ENCODE measurements at regions not wholly inside any gene's neighbourhood (a gene's known extent, or its start where the extent isn't known, plus 50 kb on each side); places are given as distances from the start of the nearest gene placed in this dataset.

DNA sequence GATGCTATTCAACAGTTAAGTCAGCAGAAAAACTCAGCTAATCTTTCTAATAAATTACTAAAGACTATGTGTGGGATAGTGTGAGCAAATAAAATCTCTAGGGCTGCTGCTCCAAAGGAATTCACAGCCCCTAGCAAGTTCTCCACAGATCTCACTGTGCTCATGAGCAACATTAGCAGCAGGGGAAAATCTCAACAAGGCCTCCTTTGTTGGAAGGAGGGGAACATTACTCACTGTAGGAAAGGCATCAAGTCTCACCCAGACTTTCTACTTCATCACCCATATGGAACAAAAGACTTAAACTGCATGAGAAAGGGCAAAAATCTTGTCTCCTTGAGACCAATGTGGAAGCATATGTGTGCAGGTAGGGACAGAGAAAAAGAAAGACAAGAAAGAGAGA, 726.4 kb upstream of the SLC35B3 start:
- Histone ChIP-seq H3K4me1 (ENCODE audit: control insufficient read depth in 5 of 5, insufficient read depth in 5 of 5, low read length in 5 of 5) (no peaks in the 10 kb centered on the region), H3K36me3 (ENCODE audit: control insufficient read depth in 4 of 4, insufficient read depth in 4 of 4, low read length in 4 of 4) (no peaks in the 10 kb centered on the region), H3K27me3 (ENCODE audit: control insufficient read depth in 3 of 3, insufficient read depth in 3 of 3, low read length in 2 of 3) (no peaks in the 10 kb centered on the region), H3K9me3 (ENCODE audit: control insufficient read depth in 4 of 4, insufficient read depth in 3 of 4, low read length in 3 of 4) (peaks cover 0 to 2% (median 0%) of the 10 kb centered on the region in 4 donors), H3K27ac (ENCODE audit: low read depth in 1 of 2, low read length in 1 of 2) (no peak overlapping the region), H3K4me3 (no peak overlapping the region), H3K9ac (ENCODE audit: insufficient read depth in 1 of 2, low read length in 2 of 2) (no peak overlapping the region)
- DNase-seq (no peak), ATAC-seq (ENCODE audit: insufficient read depth, low FRiP score) (no peak)
- TF ChIP-seq, protein P1, sequence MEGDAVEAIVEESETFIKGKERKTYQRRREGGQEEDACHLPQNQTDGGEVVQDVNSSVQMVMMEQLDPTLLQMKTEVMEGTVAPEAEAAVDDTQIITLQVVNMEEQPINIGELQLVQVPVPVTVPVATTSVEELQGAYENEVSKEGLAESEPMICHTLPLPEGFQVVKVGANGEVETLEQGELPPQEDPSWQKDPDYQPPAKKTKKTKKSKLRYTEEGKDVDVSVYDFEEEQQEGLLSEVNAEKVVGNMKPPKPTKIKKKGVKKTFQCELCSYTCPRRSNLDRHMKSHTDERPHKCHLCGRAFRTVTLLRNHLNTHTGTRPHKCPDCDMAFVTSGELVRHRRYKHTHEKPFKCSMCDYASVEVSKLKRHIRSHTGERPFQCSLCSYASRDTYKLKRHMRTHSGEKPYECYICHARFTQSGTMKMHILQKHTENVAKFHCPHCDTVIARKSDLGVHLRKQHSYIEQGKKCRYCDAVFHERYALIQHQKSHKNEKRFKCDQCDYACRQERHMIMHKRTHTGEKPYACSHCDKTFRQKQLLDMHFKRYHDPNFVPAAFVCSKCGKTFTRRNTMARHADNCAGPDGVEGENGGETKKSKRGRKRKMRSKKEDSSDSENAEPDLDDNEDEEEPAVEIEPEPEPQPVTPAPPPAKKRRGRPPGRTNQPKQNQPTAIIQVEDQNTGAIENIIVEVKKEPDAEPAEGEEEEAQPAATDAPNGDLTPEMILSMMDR (IDR thresholded peaks at IDR 0.05; ENCODE audit: control extremely low read depth, extremely low read depth) = no peak

DNA sequence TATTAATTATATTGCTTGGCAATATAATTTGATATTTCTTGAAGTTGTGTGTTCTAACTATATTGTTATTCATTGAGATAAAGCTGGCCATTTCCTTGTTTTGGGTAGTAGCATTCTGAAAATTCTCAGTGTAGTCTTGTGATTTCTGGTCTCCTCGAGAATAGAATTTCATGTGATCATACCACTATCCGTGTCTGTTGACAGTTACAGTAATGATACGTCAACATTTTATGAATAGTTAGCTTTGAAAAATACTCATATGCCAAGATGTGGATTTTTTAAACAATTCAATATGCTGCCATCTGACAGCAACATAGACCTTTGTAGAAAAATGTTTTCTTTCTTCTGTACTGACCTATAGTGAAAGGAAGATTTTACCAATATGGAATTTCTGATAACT, 723.7 kb upstream of the SLC35B3 start:
- no peak overlapping the region for H3K4me3 ChIP-seq
- no peak overlapping the region for H3K9ac ChIP-seq (ENCODE audit: insufficient read depth in 1 of 2, low read length in 2 of 2)
- no peaks in the 10 kb centered on the region for H3K36me3 ChIP-seq (ENCODE audit: control insufficient read depth in 4 of 4, insufficient read depth in 4 of 4, low read length in 4 of 4)
- no peak overlapping the region for H3K27ac ChIP-seq (ENCODE audit: low read depth in 1 of 2, low read length in 1 of 2)
- DNase-seq (no peak), ATAC-seq (ENCODE audit: insufficient read depth, low FRiP score) (no peak)
- H3K9me3 ChIP-seq (ENCODE audit: control insufficient read depth in 4 of 4, insufficient read depth in 3 of 4, low read length in 3 of 4) = peaks cover 0 to 2% (median 0%) of the 10 kb centered on the region in 4 donors
- H3K27me3 ChIP-seq (ENCODE audit: control insufficient read depth in 3 of 3, insufficient read depth in 3 of 3, low read length in 2 of 3) = no peaks in the 10 kb centered on the region
- H3K4me1 ChIP-seq (ENCODE audit: control insufficient read depth in 5 of 5, insufficient read depth in 5 of 5, low read length in 5 of 5) = no peaks in the 10 kb centered on the region
- TF ChIP-seq, protein P1 (IDR thresholded peaks at IDR 0.05; ENCODE audit: control extremely low read depth, extremely low read depth) = no peak
- 93% methylated on average over 3 of the region's 3 CpGs for WGBS, 2 donors

DNA sequence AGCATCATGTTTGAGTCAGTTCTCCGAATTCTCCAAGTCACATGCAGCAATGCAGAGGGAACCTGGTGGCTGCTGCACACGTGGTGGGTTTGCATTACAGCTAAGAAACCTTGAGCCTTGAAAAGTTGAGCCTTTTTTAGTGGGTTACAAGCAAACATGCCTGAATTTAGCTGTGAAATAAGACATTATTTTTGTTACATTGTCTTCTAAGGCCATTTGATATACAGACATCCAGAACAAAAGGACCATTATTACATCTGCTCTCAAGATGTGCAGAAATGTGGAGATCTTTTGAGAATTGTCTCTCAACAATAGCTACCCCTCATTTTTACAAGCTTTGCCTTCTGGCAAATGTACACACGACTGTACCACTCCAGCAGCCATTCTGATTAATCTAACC, 720.5 kb upstream of the SLC35B3 start:
- TF ChIP-seq, protein P1 (IDR thresholded peaks at IDR 0.05; ENCODE audit: control extremely low read depth, extremely low read depth) = no peak
- ATAC-seq (ENCODE audit: insufficient read depth, low FRiP score) (no peak), DNase-seq (no peak)
- H3K4me3 ChIP-seq = no peak overlapping the region
- 60 to 64% methylated on average over 3 of the region's 3 CpGs for WGBS, 2 donors
- no peak overlapping the region for H3K27ac ChIP-seq (ENCODE audit: low read depth in 1 of 2, low read length in 1 of 2)
- no peaks in the 10 kb centered on the region for H3K36me3 ChIP-seq (ENCODE audit: control insufficient read depth in 4 of 4, insufficient read depth in 4 of 4, low read length in 4 of 4)
- no peaks in the 10 kb centered on the region for H3K27me3 ChIP-seq (ENCODE audit: control insufficient read depth in 3 of 3, insufficient read depth in 3 of 3, low read length in 2 of 3)
- H3K9ac ChIP-seq (ENCODE audit: insufficient read depth in 1 of 2, low read length in 2 of 2) = no peak overlapping the region
- no peaks in the 10 kb centered on the region for H3K4me1 ChIP-seq (ENCODE audit: control insufficient read depth in 5 of 5, insufficient read depth in 5 of 5, low read length in 5 of 5)
- no peaks in the 10 kb centered on the region for H3K9me3 ChIP-seq (ENCODE audit: control insufficient read depth in 4 of 4, insufficient read depth in 3 of 4, low read length in 3 of 4)

DNA sequence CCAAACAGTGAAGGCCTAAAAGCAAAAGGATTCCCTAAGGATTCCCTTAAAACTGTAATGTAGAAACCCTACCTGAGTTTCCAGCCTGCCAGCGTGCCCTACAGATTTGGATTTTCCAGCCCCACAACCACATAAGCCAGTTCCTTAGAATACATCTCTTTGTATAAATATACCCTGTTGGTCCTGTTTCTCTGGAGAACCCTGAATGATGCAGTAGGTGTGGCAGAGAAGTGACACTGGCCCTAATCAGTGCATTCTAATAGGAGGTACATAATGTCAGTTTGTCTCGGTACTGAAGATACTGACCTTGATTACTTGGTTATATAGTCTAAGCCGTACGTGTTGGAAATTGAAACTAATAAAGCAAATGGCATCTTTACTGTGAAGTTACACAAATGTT, 707.8 kb upstream of the SLC35B3 start:
- TF ChIP-seq, protein P1 (IDR thresholded peaks at IDR 0.05; ENCODE audit: control extremely low read depth, extremely low read depth) = no peak
- ATAC-seq (ENCODE audit: insufficient read depth, low FRiP score) = no peak
- Histone ChIP-seq H3K9ac (ENCODE audit: insufficient read depth in 1 of 2, low read length in 2 of 2) (no peak overlapping the region), H3K27ac (ENCODE audit: low read depth in 1 of 2, low read length in 1 of 2) (no peak overlapping the region), H3K4me1 (ENCODE audit: control insufficient read depth in 5 of 5, insufficient read depth in 5 of 5, low read length in 5 of 5) (peaks cover 0 to 33% (median 0%) of the 10 kb centered on the region in 5 donors), H3K9me3 (ENCODE audit: control insufficient read depth in 4 of 4, insufficient read depth in 3 of 4, low read length in 3 of 4) (peaks cover 0 to 5% (median 1%) of the 10 kb centered on the region in 4 donors), H3K4me3 (no peak overlapping the region), H3K27me3 (ENCODE audit: control insufficient read depth in 3 of 3, insufficient read depth in 3 of 3, low read length in 2 of 3) (no peaks in the 10 kb centered on the region), H3K36me3 (ENCODE audit: control insufficient read depth in 4 of 4, insufficient read depth in 4 of 4, low read length in 4 of 4) (no peaks in the 10 kb centered on the region)
- WGBS, 2 donors = 95 to 97% methylated on average over 4 of the region's 4 CpGs
- no peak for DNase-seq
